Ishikawa (cell line): ENCODE measurements at regions not wholly inside any gene's neighbourhood (a gene's known extent, or its start where the extent isn't known, plus 50 kb on each side); places are given as distances from the start of the nearest gene placed in this dataset.

ENCODE experiments used
- CEBPB ChIP-seq: IDR thresholded peaks from 2 replicates; pipeline ENCODE4 v1.6.1; 2012
- CREB1 ChIP-seq: IDR thresholded peaks from 2 replicates; pipeline ENCODE4 v1.6.1; 2012; ENCODE audit warnings: low read depth
- EGR1 ChIP-seq: IDR thresholded peaks from 2 replicates; pipeline ENCODE4 v1.6.1; 2012
- MAX ChIP-seq: IDR thresholded peaks from 2 replicates; pipeline ENCODE4 v1.6.1; 2012
- NFIC ChIP-seq: IDR thresholded peaks from 2 replicates; pipeline ENCODE4 v1.6.1; 2012
- RAD21 ChIP-seq: IDR thresholded peaks from 2 replicates; pipeline ENCODE4 v1.6.1; 2012; ENCODE audit warnings: low read depth
- REST ChIP-seq: IDR thresholded peaks from 2 replicates; pipeline ENCODE4 v1.6.1; 2012; ENCODE audit warnings: low read depth, mild to moderate bottlenecking
- TCF12 ChIP-seq: IDR thresholded peaks from 2 replicates; pipeline ENCODE4 v1.6.1; 2012; ENCODE audit warnings: low read depth
- YY1 ChIP-seq: IDR thresholded peaks from 2 replicates; pipeline ENCODE4 v1.6.1; 2012; ENCODE audit warnings: low read depth

GRCh38 chr11:44494785-44495184, 70.7 kb upstream of the CD82 start:
- TF ChIP-seq NFIC (no peak), TCF12 (no peak), RAD21 (no peak), MAX (no peak), CEBPB (no peak), YY1 (no peak), REST (no peak), CREB1 (no peak), EGR1 (no peak)
